ENCODE measurements at regions not wholly inside any gene's neighbourhood (a gene's known extent, or its start where the extent isn't known, plus 50 kb on each side); places are given as distances from the start of the nearest gene placed in this dataset.

GRCh38 chr6:48584846-48585245, 473.8 kb upstream of the PTCHD4 start:
- POLR2A ChIA-PET = no interaction called here
- Histone ChIP-seq H3K9me3 (ENCODE audit: control insufficient read depth, insufficient read depth, low read length) (no peaks in the 10 kb centered on the region), H3K4me3 (ENCODE audit: low read depth, low read length) (no peak overlapping the region), H3K27me3 (ENCODE audit: control insufficient read depth, insufficient read depth, low read length) (no peaks in the 10 kb centered on the region), H3K27ac (ENCODE audit: low read depth, low read length) (no peak overlapping the region)
- DNase-seq (ENCODE audit: low read depth, low spot score) = no peak
- TF ChIP-seq, protein P1, sequence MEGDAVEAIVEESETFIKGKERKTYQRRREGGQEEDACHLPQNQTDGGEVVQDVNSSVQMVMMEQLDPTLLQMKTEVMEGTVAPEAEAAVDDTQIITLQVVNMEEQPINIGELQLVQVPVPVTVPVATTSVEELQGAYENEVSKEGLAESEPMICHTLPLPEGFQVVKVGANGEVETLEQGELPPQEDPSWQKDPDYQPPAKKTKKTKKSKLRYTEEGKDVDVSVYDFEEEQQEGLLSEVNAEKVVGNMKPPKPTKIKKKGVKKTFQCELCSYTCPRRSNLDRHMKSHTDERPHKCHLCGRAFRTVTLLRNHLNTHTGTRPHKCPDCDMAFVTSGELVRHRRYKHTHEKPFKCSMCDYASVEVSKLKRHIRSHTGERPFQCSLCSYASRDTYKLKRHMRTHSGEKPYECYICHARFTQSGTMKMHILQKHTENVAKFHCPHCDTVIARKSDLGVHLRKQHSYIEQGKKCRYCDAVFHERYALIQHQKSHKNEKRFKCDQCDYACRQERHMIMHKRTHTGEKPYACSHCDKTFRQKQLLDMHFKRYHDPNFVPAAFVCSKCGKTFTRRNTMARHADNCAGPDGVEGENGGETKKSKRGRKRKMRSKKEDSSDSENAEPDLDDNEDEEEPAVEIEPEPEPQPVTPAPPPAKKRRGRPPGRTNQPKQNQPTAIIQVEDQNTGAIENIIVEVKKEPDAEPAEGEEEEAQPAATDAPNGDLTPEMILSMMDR (IDR thresholded peaks at IDR 0.05; ENCODE audit: low read depth, low read length) = no peak
- CTCF ChIA-PET = no interaction called here

DNA sequence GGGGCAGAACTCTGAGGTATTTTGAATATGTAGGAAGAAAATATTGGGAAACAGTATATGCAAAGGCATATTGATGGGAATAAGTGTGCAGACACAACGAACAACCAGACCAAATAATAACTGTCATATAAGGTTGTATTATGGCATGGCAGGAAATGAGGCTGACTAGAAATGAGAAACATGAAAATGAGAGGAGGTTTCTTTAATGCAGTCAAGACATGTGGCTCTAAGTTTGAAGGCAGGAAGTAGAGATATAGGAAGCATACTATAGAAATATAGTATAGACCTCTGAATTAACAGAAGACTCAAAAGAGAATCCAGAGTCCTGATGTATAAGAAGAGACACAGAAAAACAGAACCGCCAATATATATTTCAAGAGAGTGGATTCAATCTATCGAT, 459.7 kb upstream of the PTCHD4 start:
- Histone ChIP-seq H3K4me3 (ENCODE audit: low read depth, low read length) (no peak overlapping the region), H3K27me3 (ENCODE audit: control insufficient read depth, insufficient read depth, low read length) (no peaks in the 10 kb centered on the region), H3K27ac (ENCODE audit: low read depth, low read length) (no peak overlapping the region), H3K9me3 (ENCODE audit: control insufficient read depth, insufficient read depth, low read length) (no peaks in the 10 kb centered on the region)
- ChIA-PET POLR2A (no interaction called here), CTCF (no interaction called here)
- DNase-seq (ENCODE audit: low read depth, low spot score) = no peak
- TF ChIP-seq, protein P1 (IDR thresholded peaks at IDR 0.05; ENCODE audit: low read depth, low read length) = no peak

DNA sequence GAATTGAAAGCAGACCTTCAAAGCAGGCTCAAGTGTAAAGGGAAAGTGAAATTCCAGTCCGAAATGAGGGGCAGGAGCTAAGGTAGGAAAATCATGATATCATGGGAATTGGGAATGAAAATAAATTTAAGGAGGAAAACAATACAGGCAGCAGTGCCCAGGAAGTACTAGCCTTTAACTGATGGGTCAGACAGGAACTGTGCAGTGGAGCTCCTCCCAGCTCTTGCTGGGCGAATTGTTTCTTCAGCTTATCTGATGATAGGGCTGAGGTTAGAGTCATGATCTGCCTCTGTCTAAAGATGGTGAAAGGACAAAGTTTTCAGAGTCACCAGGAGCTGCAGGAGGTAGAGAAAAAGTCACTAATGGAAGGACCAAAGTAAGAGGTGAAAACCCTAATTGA, 457.9 kb upstream of the PTCHD4 start:
- no peak overlapping the region for H3K4me3 ChIP-seq (ENCODE audit: low read depth, low read length)
- ChIA-PET CTCF (no interaction called here), POLR2A (no interaction called here)
- TF ChIP-seq, protein P1 (IDR thresholded peaks at IDR 0.05; ENCODE audit: low read depth, low read length) = no peak
- H3K27ac ChIP-seq (ENCODE audit: low read depth, low read length) = no peak overlapping the region
- H3K27me3 ChIP-seq (ENCODE audit: control insufficient read depth, insufficient read depth, low read length) = no peaks in the 10 kb centered on the region
- H3K9me3 ChIP-seq (ENCODE audit: control insufficient read depth, insufficient read depth, low read length) = no peaks in the 10 kb centered on the region
- no peak for DNase-seq (ENCODE audit: low read depth, low spot score)

- Histone ChIP-seq H3K9me3 (ENCODE audit: control insufficient read depth, insufficient read depth, low read length) (no peaks in the 10 kb centered on the region), H3K4me3 (ENCODE audit: low read depth, low read length) (no peak overlapping the region), H3K27ac (ENCODE audit: low read depth, low read length) (no peak overlapping the region), H3K27me3 (ENCODE audit: control insufficient read depth, insufficient read depth, low read length) (no peaks in the 10 kb centered on the region)
- ChIA-PET POLR2A (no interaction called here), CTCF (no interaction called here)
- DNase-seq (ENCODE audit: low read depth, low spot score) = no peak
- TF ChIP-seq, protein P1 (IDR thresholded peaks at IDR 0.05; ENCODE audit: low read depth, low read length) = no peak
These were observed 456.0 kb upstream of the PTCHD4 start for GRCh38 chr6:48567016-48567415.

DNA sequence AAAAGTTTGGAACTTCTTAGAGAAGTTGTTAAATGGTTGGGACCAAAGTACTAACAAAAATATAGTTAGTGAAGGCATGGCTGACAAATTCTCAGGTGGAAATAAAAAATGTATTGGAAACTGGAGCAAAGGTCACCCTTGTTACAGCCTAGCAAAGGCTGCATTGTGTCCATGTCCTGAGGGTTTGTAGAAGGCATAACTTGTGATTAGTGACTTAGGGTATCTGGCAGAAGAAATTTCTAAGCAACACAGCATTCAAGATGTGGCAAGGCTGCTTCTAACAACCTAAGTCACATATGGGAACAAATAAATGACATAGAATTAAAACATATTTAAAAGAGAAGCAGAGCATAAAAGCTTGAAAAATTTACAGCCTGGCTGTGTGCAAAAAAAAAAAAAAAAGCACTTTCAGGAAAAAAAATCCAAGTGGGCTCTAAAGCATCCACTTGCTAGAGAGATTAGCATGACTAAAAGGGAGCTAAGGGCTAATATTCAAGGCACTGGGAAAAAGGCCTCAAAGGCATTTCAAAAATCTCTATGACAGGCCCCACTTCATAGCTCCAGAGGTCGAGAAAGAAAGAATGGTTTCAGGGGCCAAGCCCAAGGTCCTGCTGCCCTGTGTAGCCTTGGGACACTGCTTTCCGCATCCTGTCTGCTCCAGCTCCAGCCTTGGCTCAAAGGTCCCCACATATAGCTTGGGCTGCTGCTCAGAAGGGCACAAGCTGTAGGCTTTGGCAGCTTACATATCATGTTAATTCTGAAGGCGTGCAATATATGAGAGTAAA, 453.2 kb upstream of the PTCHD4 start:
- H3K27me3 ChIP-seq (ENCODE audit: control insufficient read depth, insufficient read depth, low read length) = no peaks in the 10 kb centered on the region
- TF ChIP-seq, protein P1 (IDR thresholded peaks at IDR 0.05; ENCODE audit: low read depth, low read length) = no peak
- ChIA-PET POLR2A (no interaction called here), CTCF (interaction anchor here (0.6 kb wide), 1 partner anchor 611 kb away, joined by 3 read pairs; no protein-coding TSS in a partner anchor)
- no peak overlapping the region for H3K27ac ChIP-seq (ENCODE audit: low read depth, low read length)
- H3K4me3 ChIP-seq (ENCODE audit: low read depth, low read length) = no peak overlapping the region
- DNase-seq (ENCODE audit: low read depth, low spot score) = no peak
- no peaks in the 10 kb centered on the region for H3K9me3 ChIP-seq (ENCODE audit: control insufficient read depth, insufficient read depth, low read length)
